Peyer's patch (tissue), 4 donors: ENCODE measurements at regions not wholly inside any gene's neighbourhood (a gene's known extent, or its start where the extent isn't known, plus 50 kb on each side); places are given as distances from the start of the nearest gene placed in this dataset.
A peak's percentile ranks its signal among the peaks of the same experiment; 100 is the strongest.
"Not testable (repeated sequence)": the region's sequence is repeated elsewhere in the genome, so short reads cannot be mapped to it uniquely, and the experiment has no call there.

Experiments
- DNase-seq, 3 donors: peaks; one replicate each; pipeline ENCODE4 v3.0.0-alpha.2; 2017 to 2019
- H3K27ac ChIP-seq, 4 donors: fragments of 200-600 bp; sonication (generic); one replicate each; pipeline ENCODE4 v1.5.1; 2016 to 2019
- H3K27me3 ChIP-seq, 2 donors: fragments of 200-600 bp; sonication (generic); one replicate each; pipeline ENCODE4 v1.5.1; 2019
- H3K36me3 ChIP-seq, 3 donors: fragments of 200-600 bp; sonication (generic); one replicate each; pipeline ENCODE4 v1.5.1; 2016 to 2019
- H3K4me1 ChIP-seq, 4 donors: fragments of 200-600 bp; sonication (generic); one replicate each; pipeline ENCODE4 v1.5.1; 2016 to 2019
- H3K4me3 ChIP-seq, 4 donors: fragments of 200-600 bp; sonication (generic); 1 replicate in 3 of 4; 2 replicates in 1 of 4; pipeline ENCODE4 v1.5.1; 2016 to 2019; ENCODE audit warnings: mild to moderate bottlenecking in 1 of 4
- H3K9me3 ChIP-seq, 4 donors: fragments of 200-600 bp; sonication (generic); one replicate each; pipeline ENCODE4 v1.5.1; 2016 to 2019; ENCODE audit warnings: mild to moderate bottlenecking in 1 of 4
- CTCF ChIP-seq, 6 experiments: fragments of 450-650 bp in 4 of 6; fragments of 200-600 bp in 2 of 6; sonication (generic) in 1 of 6; IDR thresholded peaks; one replicate each; pipeline ENCODE4 v1.5.1; 2017 to 2019; ENCODE audit warnings: antibody characterized with exemption in 6 of 6, mild to moderate bottlenecking in 3 of 6, moderate library complexity in 1 of 6
- POLR2A ChIP-seq, 2 donors: fragments of 450-650 bp; IDR thresholded peaks; one replicate each; pipeline ENCODE4 v1.5.1; 2017; ENCODE audit warnings: antibody characterized with exemption in 2 of 2, mild to moderate bottlenecking in 2 of 2, moderate library complexity in 2 of 2

GRCh38 chr1:30000266-30000665 is 723.1 kb downstream of the MATN1 start:
- Histone ChIP-seq H3K36me3 (no peaks in the 10 kb centered on the region), H3K9me3 (no peaks in the 10 kb centered on the region), H3K27ac (no peak overlapping the region), H3K4me3 (no peak overlapping the region), H3K27me3 (no peaks in the 10 kb centered on the region), H3K4me1 (no peaks in the 10 kb centered on the region)
- no peak for DNase-seq
- no peak for TF ChIP-seq POLR2A (IDR thresholded peaks at IDR 0.05)

GRCh38 chr1:29999595-29999994 is 723.8 kb downstream of the MATN1 start:
- H3K4me1 ChIP-seq: no peaks in the 10 kb centered on the region
- no peaks in the 10 kb centered on the region for H3K27me3 ChIP-seq
- no peak for DNase-seq
- TF ChIP-seq POLR2A (IDR thresholded peaks at IDR 0.05) (no peak), CTCF (IDR thresholded peaks at IDR 0.05) (no peak)
- H3K36me3 ChIP-seq: no peaks in the 10 kb centered on the region
- H3K4me3 ChIP-seq: no peak overlapping the region
- no peaks in the 10 kb centered on the region for H3K9me3 ChIP-seq
- H3K27ac ChIP-seq: no peak overlapping the region

- H3K4me1 ChIP-seq: no peaks in the 10 kb centered on the region
- H3K4me3 ChIP-seq: no peak overlapping the region
- H3K36me3 ChIP-seq: no peaks in the 10 kb centered on the region
- no peak overlapping the region for H3K27ac ChIP-seq
- TF ChIP-seq CTCF (IDR thresholded peaks at IDR 0.05): no peak
- no peak for TF ChIP-seq POLR2A (IDR thresholded peaks at IDR 0.05)
- no peak for DNase-seq
- H3K27me3 ChIP-seq: no peaks in the 10 kb centered on the region
- no peaks in the 10 kb centered on the region for H3K9me3 ChIP-seq
Measured at GRCh38 chr1:29998686-29999085, 724.7 kb downstream of the MATN1 start.

- H3K27ac ChIP-seq, H3K4me3 ChIP-seq, DNase-seq, H3K27me3 ChIP-seq, H3K4me1 ChIP-seq, H3K9me3 ChIP-seq, H3K36me3 ChIP-seq: not testable (repeated sequence)
Measured at GRCh38 chr1:29997818-29998217, 725.6 kb downstream of the MATN1 start.

- no peaks in the 10 kb centered on the region for H3K4me1 ChIP-seq
- no peak for TF ChIP-seq POLR2A (IDR thresholded peaks at IDR 0.05)
- TF ChIP-seq CTCF (IDR thresholded peaks at IDR 0.05): no peak
- H3K27ac ChIP-seq: no peak overlapping the region
- no peak for DNase-seq
- H3K4me3 ChIP-seq: no peak overlapping the region
- no peaks in the 10 kb centered on the region for H3K9me3 ChIP-seq
- H3K36me3 ChIP-seq: no peaks in the 10 kb centered on the region
- no peaks in the 10 kb centered on the region for H3K27me3 ChIP-seq
Measured at GRCh38 chr1:29993950-29994349, 729.4 kb downstream of the MATN1 start.

GRCh38 chr1:29991815-29992214 is 731.6 kb downstream of the MATN1 start:
- TF ChIP-seq CTCF (IDR thresholded peaks at IDR 0.05): no peak
- TF ChIP-seq POLR2A (IDR thresholded peaks at IDR 0.05): no peak
- no peaks in the 10 kb centered on the region for H3K9me3 ChIP-seq
- H3K36me3 ChIP-seq: no peaks in the 10 kb centered on the region
- no peaks in the 10 kb centered on the region for H3K4me1 ChIP-seq
- no peaks in the 10 kb centered on the region for H3K27me3 ChIP-seq
- H3K4me3 ChIP-seq: no peak overlapping the region
- peak in 1 of 3 donors; percentile 26 for DNase-seq
- H3K27ac ChIP-seq: no peak overlapping the region

GRCh38 chr1:29991025-29991424 is 732.4 kb downstream of the MATN1 start:
- no peaks in the 10 kb centered on the region for H3K27me3 ChIP-seq
- no peaks in the 10 kb centered on the region for H3K9me3 ChIP-seq
- no peaks in the 10 kb centered on the region for H3K4me1 ChIP-seq
- TF ChIP-seq CTCF (IDR thresholded peaks at IDR 0.05): no peak
- TF ChIP-seq POLR2A (IDR thresholded peaks at IDR 0.05): no peak
- peak in 1 of 3 donors; percentile 36 for DNase-seq
- no peak overlapping the region for H3K4me3 ChIP-seq
- H3K36me3 ChIP-seq: no peaks in the 10 kb centered on the region
- no peak overlapping the region for H3K27ac ChIP-seq
